Activated T-cell treated with anti-CD3 and anti-CD28 coated beads, Interleukin-2, amount 50 U/mL, for 24 hours (primary cell): ENCODE measurements at regions not wholly inside any gene's neighbourhood (a gene's known extent, or its start where the extent isn't known, plus 50 kb on each side); places are given as distances from the start of the nearest gene placed in this dataset.

Experiments
- DNase-seq: peaks from one replicate; pipeline ENCODE4 v3.0.0-alpha.2; 2020
- H3K27ac Mint-ChIP-seq: 2 replicates; pipeline ENCODE4 v1.8.0; 2020; ENCODE audit warnings: mild to moderate bottlenecking, mixed read lengths
- H3K27me3 Mint-ChIP-seq: 2 replicates; pipeline ENCODE4 v1.8.0; 2020; ENCODE audit warnings: mixed read lengths
- H3K36me3 Mint-ChIP-seq: 2 replicates; pipeline ENCODE4 v1.8.0; 2020; ENCODE audit warnings: low read depth, mixed read lengths
- H3K4me1 Mint-ChIP-seq: 2 replicates; pipeline ENCODE4 v1.8.0; 2020; ENCODE audit warnings: low read depth, mixed read lengths
- H3K4me3 Mint-ChIP-seq: 2 replicates; pipeline ENCODE4 v1.8.0; 2020; ENCODE audit warnings: mild to moderate bottlenecking, moderate library complexity, mixed read lengths
- H3K9me3 Mint-ChIP-seq: 2 replicates; pipeline ENCODE4 v1.8.0; 2020; ENCODE audit warnings: mixed read lengths

- Mint-ChIP-seq H3K4me1 (no peaks in the 10 kb centered on the region), H3K27ac (no peak overlapping the region), H3K4me3 (no peak overlapping the region), H3K9me3 (peaks cover 3% of the 10 kb centered on the region), H3K36me3 (no peaks in the 10 kb centered on the region), H3K27me3 (no peaks in the 10 kb centered on the region)
- DNase-seq, result no peak
Observed at GRCh38 chr9:13716601-13717321, 437.3 kb upstream of the MPDZ start.

GRCh38 chr9:13716090-13716489 is 436.6 kb upstream of the MPDZ start:
- H3K27ac Mint-ChIP-seq, result no peak overlapping the region
- no peaks in the 10 kb centered on the region for H3K27me3 Mint-ChIP-seq
- H3K9me3 Mint-ChIP-seq, result peaks cover 3% of the 10 kb centered on the region
- DNase-seq, result no peak
- H3K4me3 Mint-ChIP-seq, result no peak overlapping the region
- no peaks in the 10 kb centered on the region for H3K36me3 Mint-ChIP-seq
- no peaks in the 10 kb centered on the region for H3K4me1 Mint-ChIP-seq

GRCh38 chr9:13715430-13715829 is 435.9 kb upstream of the MPDZ start:
- H3K27ac Mint-ChIP-seq, result no peak overlapping the region
- H3K36me3 Mint-ChIP-seq, result no peaks in the 10 kb centered on the region
- H3K4me3 Mint-ChIP-seq, result no peak overlapping the region
- no peaks in the 10 kb centered on the region for H3K4me1 Mint-ChIP-seq
- H3K27me3 Mint-ChIP-seq, result no peaks in the 10 kb centered on the region
- peaks cover 5% of the 10 kb centered on the region for H3K9me3 Mint-ChIP-seq
- DNase-seq, result no peak

- no peak overlapping the region for H3K27ac Mint-ChIP-seq
- H3K4me3 Mint-ChIP-seq, result no peak overlapping the region
- DNase-seq, result no peak
Observed at GRCh38 chr9:13707612-13708576, 428.4 kb upstream of the MPDZ start.

DNA sequence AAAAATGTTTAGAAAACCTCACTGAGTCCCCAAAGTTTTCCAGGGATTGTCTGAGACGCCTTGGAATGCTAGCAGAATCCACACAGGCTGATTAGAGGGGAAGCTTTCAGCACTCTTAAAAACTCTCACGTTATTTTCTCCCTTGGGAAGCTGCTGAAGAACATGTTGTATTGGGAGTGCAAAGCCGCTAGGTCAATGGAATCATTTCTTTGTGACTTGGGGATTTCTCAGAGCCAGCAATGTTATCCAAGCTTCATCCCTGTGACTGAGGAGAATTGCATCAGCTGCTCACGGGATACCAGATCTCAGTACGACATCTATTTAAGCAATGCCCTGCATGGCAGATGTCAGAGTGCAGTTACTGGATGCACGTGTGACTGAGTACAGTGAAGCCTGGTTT is 426.4 kb upstream of the MPDZ start:
- Mint-ChIP-seq H3K4me3 (no peak overlapping the region), H3K27ac (no peak overlapping the region), H3K9me3 (peaks cover 22% of the 10 kb centered on the region), H3K4me1 (no peaks in the 10 kb centered on the region), H3K27me3 (no peaks in the 10 kb centered on the region), H3K36me3 (no peaks in the 10 kb centered on the region)
- no peak for DNase-seq

More at GRCh38 chr9:13707612-13708576, 428.4 kb upstream of the MPDZ start:
- Mint-ChIP-seq H3K27me3 (no peaks in the 10 kb centered on the region), H3K4me1 (no peaks in the 10 kb centered on the region), H3K9me3 (peaks cover 18% of the 10 kb centered on the region), H3K36me3 (no peaks in the 10 kb centered on the region)

DNA sequence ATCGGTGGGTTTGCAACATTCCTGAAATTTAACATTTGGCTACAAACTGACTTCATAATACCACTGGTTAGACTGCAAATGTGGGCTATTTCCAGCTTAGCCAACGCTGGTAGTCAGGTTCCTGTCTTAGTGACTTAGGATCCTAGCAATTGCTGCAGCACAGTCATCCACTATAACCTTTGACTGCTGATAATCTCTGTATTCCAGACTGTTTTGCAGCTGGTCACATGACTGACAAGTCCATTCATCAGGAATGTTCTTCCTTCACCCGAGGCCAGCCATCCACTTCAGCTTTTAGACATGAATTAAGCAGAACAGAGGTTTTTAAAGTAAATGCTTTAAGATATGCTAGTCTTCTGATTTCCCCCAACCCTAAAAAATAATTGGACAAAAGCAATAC is 425.9 kb upstream of the MPDZ start:
- H3K9me3 Mint-ChIP-seq, result peaks cover 19% of the 10 kb centered on the region
- H3K36me3 Mint-ChIP-seq, result no peaks in the 10 kb centered on the region
- H3K27ac Mint-ChIP-seq, result no peak overlapping the region
- H3K4me3 Mint-ChIP-seq, result no peak overlapping the region
- H3K27me3 Mint-ChIP-seq, result no peaks in the 10 kb centered on the region
- H3K4me1 Mint-ChIP-seq, result no peaks in the 10 kb centered on the region
- no peak for DNase-seq

GRCh38 chr9:13690595-13690994 is 411.1 kb upstream of the MPDZ start:
- DNase-seq, result no peak
- H3K36me3 Mint-ChIP-seq, result no peaks in the 10 kb centered on the region
- no peak overlapping the region for H3K27ac Mint-ChIP-seq
- H3K27me3 Mint-ChIP-seq, result no peaks in the 10 kb centered on the region
- H3K4me1 Mint-ChIP-seq, result no peaks in the 10 kb centered on the region
- no peak overlapping the region for H3K4me3 Mint-ChIP-seq
- H3K9me3 Mint-ChIP-seq, result peaks cover 23% of the 10 kb centered on the region

DNA sequence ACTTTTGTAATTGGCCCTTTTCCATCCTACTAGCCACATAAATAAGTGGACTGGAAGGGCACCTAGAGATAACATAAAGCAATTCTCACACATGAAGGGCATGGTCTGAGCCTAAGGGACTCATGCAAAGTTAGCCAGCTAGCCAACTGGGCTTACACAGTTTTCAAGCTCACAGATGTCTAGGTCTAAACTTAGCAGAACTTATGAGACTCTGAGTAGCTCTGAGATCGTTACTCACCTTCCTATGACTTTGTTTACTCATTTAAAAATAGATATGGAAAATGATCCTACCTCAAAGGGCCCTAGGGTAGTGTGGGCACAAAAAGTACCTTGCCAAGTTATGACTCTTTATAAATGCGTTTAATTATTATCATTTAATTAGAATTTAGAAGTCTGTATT is 410.4 kb upstream of the MPDZ start:
- peaks cover 25% of the 10 kb centered on the region for H3K9me3 Mint-ChIP-seq
- DNase-seq, result no peak
- H3K4me3 Mint-ChIP-seq, result no peak overlapping the region
- no peaks in the 10 kb centered on the region for H3K27me3 Mint-ChIP-seq
- H3K36me3 Mint-ChIP-seq, result no peaks in the 10 kb centered on the region
- H3K27ac Mint-ChIP-seq, result no peak overlapping the region
- H3K4me1 Mint-ChIP-seq, result no peaks in the 10 kb centered on the region

- H3K36me3 Mint-ChIP-seq, result no peaks in the 10 kb centered on the region
- H3K9me3 Mint-ChIP-seq, result peaks cover 23% of the 10 kb centered on the region
- H3K4me1 Mint-ChIP-seq, result no peaks in the 10 kb centered on the region
- H3K27me3 Mint-ChIP-seq, result no peaks in the 10 kb centered on the region
- DNase-seq, result no peak
- no peak overlapping the region for H3K27ac Mint-ChIP-seq
- H3K4me3 Mint-ChIP-seq, result no peak overlapping the region
Observed at GRCh38 chr9:13688990-13689600, 409.6 kb upstream of the MPDZ start.

- Mint-ChIP-seq H3K4me3 (no peak overlapping the region), H3K4me1 (no peaks in the 10 kb centered on the region), H3K9me3 (peaks cover 23% of the 10 kb centered on the region), H3K27me3 (no peaks in the 10 kb centered on the region), H3K36me3 (no peaks in the 10 kb centered on the region), H3K27ac (no peak overlapping the region)
- no peak for DNase-seq
Observed at GRCh38 chr9:13688223-13688989, 408.9 kb upstream of the MPDZ start.

- DNase-seq, result no peak
- Mint-ChIP-seq H3K27me3 (no peaks in the 10 kb centered on the region), H3K27ac (no peak overlapping the region), H3K9me3 (peaks cover 18% of the 10 kb centered on the region), H3K36me3 (no peaks in the 10 kb centered on the region), H3K4me3 (no peak overlapping the region), H3K4me1 (no peaks in the 10 kb centered on the region)
Observed at GRCh38 chr9:13684656-13685055, 405.2 kb upstream of the MPDZ start.

DNA sequence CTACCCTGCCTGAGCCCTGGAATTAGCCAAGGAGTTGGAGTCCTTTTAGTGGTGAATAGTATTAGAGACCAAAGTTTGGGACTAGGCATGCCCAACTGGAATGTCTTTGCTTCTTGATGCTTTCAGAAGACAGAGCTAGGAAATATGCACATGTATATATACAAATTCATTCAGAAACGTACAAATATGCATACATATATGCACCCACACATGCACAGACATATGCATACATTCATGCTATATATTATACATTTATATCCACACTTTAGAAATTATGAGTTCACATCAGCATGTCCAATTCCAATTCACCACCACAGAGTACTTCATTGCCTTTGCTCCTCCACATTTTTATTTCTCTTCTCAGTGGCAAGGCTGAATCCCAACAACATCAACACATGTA is 398.3 kb upstream of the MPDZ start:
- no peak for DNase-seq
- Mint-ChIP-seq H3K4me3 (no peak overlapping the region), H3K36me3 (no peaks in the 10 kb centered on the region), H3K9me3 (peaks cover 18% of the 10 kb centered on the region), H3K4me1 (no peaks in the 10 kb centered on the region), H3K27me3 (no peaks in the 10 kb centered on the region), H3K27ac (no peak overlapping the region)

GRCh38 chr9:13675638-13676000 is 396.1 kb upstream of the MPDZ start:
- Mint-ChIP-seq H3K4me1 (no peaks in the 10 kb centered on the region), H3K27me3 (no peaks in the 10 kb centered on the region), H3K4me3 (no peak overlapping the region), H3K36me3 (no peaks in the 10 kb centered on the region), H3K9me3 (peaks cover 19% of the 10 kb centered on the region), H3K27ac (no peak overlapping the region)
- DNase-seq, result no peak

DNA sequence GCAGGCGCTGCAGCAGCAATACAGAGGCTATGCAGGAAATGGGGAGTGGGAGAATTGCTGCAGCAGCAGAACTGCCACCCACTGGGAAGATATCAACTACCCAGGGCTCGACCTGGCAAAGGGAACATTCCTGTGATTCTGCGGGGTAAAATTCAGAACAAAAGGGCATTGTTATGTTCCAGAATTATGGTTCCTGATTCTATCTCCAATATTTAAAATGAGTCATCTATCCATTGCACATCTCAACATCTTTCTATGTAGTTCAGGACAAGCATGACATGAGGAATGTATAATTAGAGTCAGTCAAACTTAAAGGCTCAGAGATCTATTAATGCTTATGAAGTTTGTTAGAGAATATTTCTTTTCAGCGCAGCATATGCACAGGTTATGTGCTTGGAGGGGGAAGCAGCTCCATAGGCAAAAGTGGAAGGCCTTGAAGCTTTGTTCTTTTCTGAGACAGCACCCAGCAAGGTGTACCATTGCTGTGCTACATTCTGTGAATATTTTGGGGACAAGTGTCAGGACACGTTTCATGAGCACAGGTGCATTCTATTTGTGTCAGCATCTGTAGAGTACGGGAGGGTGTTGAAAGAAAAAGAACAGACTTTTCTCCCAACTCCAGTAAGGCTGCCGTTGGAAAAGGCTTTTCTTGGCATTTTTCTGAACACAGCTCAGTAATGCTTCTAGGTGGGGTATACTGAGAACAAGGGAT is 395.6 kb upstream of the MPDZ start:
- DNase-seq, result no peak
- Mint-ChIP-seq H3K4me3 (no peak overlapping the region), H3K27me3 (no peaks in the 10 kb centered on the region), H3K9me3 (peaks cover 19% of the 10 kb centered on the region), H3K4me1 (no peaks in the 10 kb centered on the region), H3K36me3 (no peaks in the 10 kb centered on the region), H3K27ac (no peak overlapping the region)
